Hepatocyte (in vitro differentiated cells): ENCODE measurements at regions not wholly inside any gene's neighbourhood (a gene's known extent, or its start where the extent isn't known, plus 50 kb on each side); places are given as distances from the start of the nearest gene placed in this dataset.

Experiments used
- CTCF ChIP-seq: fragments of 200-600 bp; sonication (generic); IDR thresholded peaks from 2 replicates; pipeline ENCODE4 v1.5.1; 2016; ENCODE audit warnings: antibody characterized with exemption, mild to moderate bottlenecking; ENCODE audit not compliant: poor library complexity
- EZH2 ChIP-seq: fragments of 200-600 bp; sonication (generic); IDR thresholded peaks from 2 replicates; pipeline ENCODE4 v1.6.1; 2016; ENCODE audit warnings: antibody characterized with exemption, mild to moderate bottlenecking, borderline replicate concordance
- EZH2phosphoT487 ChIP-seq: fragments of 200-600 bp; sonication (generic); IDR thresholded peaks from one replicate; pipeline ENCODE4 v1.6.1; 2018; ENCODE audit warnings: antibody characterized with exemption, mild to moderate bottlenecking, low read depth, moderate library complexity; ENCODE audit not compliant: unreplicated experiment, severe bottlenecking

GRCh38 chr4:52369649-52370048 is 289.5 kb downstream of the USP46 start:
- TF ChIP-seq CTCF = no peak
- no peak for TF ChIP-seq EZH2
- no peak for TF ChIP-seq EZH2phosphoT487
